IgD-negative memory B cell (primary cell): ENCODE measurements at regions not wholly inside any gene's neighbourhood (a gene's known extent, or its start where the extent isn't known, plus 50 kb on each side); places are given as distances from the start of the nearest gene placed in this dataset.

Experiments
- H3K27ac Mint-ChIP-seq, 3 donors: one replicate each; pipeline ENCODE4 v1.8.0; 2020 to 2022; ENCODE audit warnings: mild to moderate bottlenecking in 3 of 3, mixed read lengths in 3 of 3, moderate library complexity in 1 of 3
- H3K27me3 Mint-ChIP-seq: one replicate; pipeline ENCODE4 v1.8.0; 2021; ENCODE audit warnings: mixed read lengths
- H3K36me3 Mint-ChIP-seq: one replicate; pipeline ENCODE4 v1.8.0; 2020; ENCODE audit warnings: mild to moderate bottlenecking, mixed read lengths
- H3K4me1 Mint-ChIP-seq, 3 donors: one replicate each; pipeline ENCODE4 v1.8.0; 2020 to 2022; ENCODE audit warnings: mixed read lengths in 3 of 3, mild to moderate bottlenecking in 1 of 3
- H3K4me3 Mint-ChIP-seq, 4 donors: one replicate each; pipeline ENCODE4 v1.8.0; 2020 to 2022; ENCODE audit warnings: mild to moderate bottlenecking in 4 of 4, mixed read lengths in 4 of 4, moderate library complexity in 3 of 4
- H3K9me3 Mint-ChIP-seq, 3 donors: one replicate each; pipeline ENCODE4 v1.8.0; 2020 to 2021; ENCODE audit warnings: mixed read lengths in 3 of 3, mild to moderate bottlenecking in 1 of 3

GRCh38 chrX:80602036-80602860 is 182.0 kb downstream of the TENT5D start:
- Mint-ChIP-seq H3K9me3 (no peaks in the 10 kb centered on the region), H3K4me1 (no peaks in the 10 kb centered on the region), H3K4me3 (no peak overlapping the region), H3K27me3 (no peaks in the 10 kb centered on the region), H3K36me3 (no peaks in the 10 kb centered on the region), H3K27ac (no peak overlapping the region)
